ENCODE measurements at regions not wholly inside any gene's neighbourhood (a gene's known extent, or its start where the extent isn't known, plus 50 kb on each side); places are given as distances from the start of the nearest gene placed in this dataset.

DNA sequence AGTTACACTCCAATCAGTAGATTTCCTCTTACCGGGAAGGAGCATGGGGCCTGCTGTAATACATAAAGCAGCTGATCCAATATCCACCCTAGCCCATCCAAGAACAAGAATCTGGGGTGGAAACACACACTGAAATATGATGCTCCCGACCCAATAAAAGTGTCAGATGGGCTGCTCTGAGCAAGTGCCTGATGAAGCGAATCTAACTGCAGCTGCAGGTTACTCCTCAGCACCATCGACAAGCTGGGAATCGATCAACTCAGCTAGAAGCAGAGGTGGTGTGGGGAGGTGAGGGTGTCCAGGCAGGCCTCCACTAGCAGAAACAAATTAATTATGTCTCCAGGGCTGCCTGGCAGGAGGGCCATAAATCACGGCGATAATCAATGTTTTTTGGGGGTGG, 64.0 kb upstream of the WSCD2 start:
- intact Hi-C loops (cut with micrococcal nuclease), result no loop called here

More for the DNA sequence above, 64.0 kb upstream of the WSCD2 start:
- Histone ChIP-seq H4K91ac (ENCODE audit: insufficient read depth, low read depth, low read length) (no peak overlapping the region), H3K9ac (ENCODE audit: low read depth, low read length) (no peak overlapping the region), H3K14ac (replicated peaks; ENCODE audit: low read depth, low read length) (no peak overlapping the region), H3K56ac (ENCODE audit: extremely low read depth, insufficient read depth, low read length) (no peak overlapping the region), H2BK120ac (ENCODE audit: low read depth, low read length) (no peak overlapping the region), H3K36me3 (ENCODE audit: control insufficient read depth, insufficient read depth, low read length) (no peaks in the 10 kb centered on the region), H4K8ac (ENCODE audit: low read depth in 2 of 2, low read length in 2 of 2) (no peak overlapping the region), H3K4me1 (ENCODE audit: control insufficient read depth, insufficient read depth, low read length) (no peaks in the 10 kb centered on the region), H4K5ac (ENCODE audit: low read depth, low read length) (no peak overlapping the region), H4K20me1 (ENCODE audit: insufficient read depth, low read length) (no peaks in the 10 kb centered on the region), H3K9me3 (ENCODE audit: control insufficient read depth, insufficient read depth, low read length) (no peaks in the 10 kb centered on the region; the same call in 1 of the 2 replicates), H3K4me3 (ENCODE audit: insufficient read depth, low read depth, low read length) (no peak overlapping the region), H3K4ac (ENCODE audit: low read depth, low read length) (no peak overlapping the region), H2BK15ac (ENCODE audit: low read depth, low read length) (no peak overlapping the region), H3K27ac (ENCODE audit: insufficient read depth, low read length) (no peak overlapping the region), H3K23ac (ENCODE audit: low read depth, low read length) (no peak overlapping the region), H3K79me1 (ENCODE audit: low read depth in 1 of 2, low read length in 2 of 2) (no peaks in the 10 kb centered on the region), H2BK20ac (ENCODE audit: low read depth, low read length) (no peak overlapping the region), H2AFZ (replicated peaks; ENCODE audit: low read length, poor library complexity) (no peak overlapping the region), H3K4me2 (ENCODE audit: low read depth, low read length) (no peak overlapping the region), H2AK5ac (ENCODE audit: low read depth, low read length) (no peak overlapping the region), H2BK5ac (ENCODE audit: low read depth, low read length, poor library complexity, severe bottlenecking) (no peak overlapping the region), H3K27me3 (ENCODE audit: control insufficient read depth, insufficient read depth, low read length) (no peaks in the 10 kb centered on the region), H3K9me1 (ENCODE audit: insufficient read depth, low read length) (no peaks in the 10 kb centered on the region), H2AK9ac (replicated peaks; ENCODE audit: low read depth, low read length, poor library complexity) (no peak overlapping the region), H3K18ac (ENCODE audit: low read depth, low read length) (no peak overlapping the region)
- POLR2A ChIA-PET (ENCODE audit: unreplicated experiment), result no interaction called here
- no peak for DNase-seq
- TF ChIP-seq RAD21 (IDR thresholded peaks at IDR 0.05; ENCODE audit: low read length) (no peak), CHD1 (IDR thresholded peaks at IDR 0.05; ENCODE audit: low read depth, low read length) (no peak), SMC3 (IDR thresholded peaks at IDR 0.05; ENCODE audit: low read depth, low read length) (no peak), BHLHE40 (IDR thresholded peaks at IDR 0.05; ENCODE audit: low read depth, low read length) (no peak), RFX5 (IDR thresholded peaks at IDR 0.05; ENCODE audit: low read depth, low read length) (no peak), MAZ (IDR thresholded peaks at IDR 0.05; ENCODE audit: borderline replicate concordance, low read depth, low read length) (no peak), FOS (IDR thresholded peaks at IDR 0.05; ENCODE audit: low read depth, low read length) (no peak), ELK1 (IDR thresholded peaks at IDR 0.05; ENCODE audit: borderline replicate concordance, low read depth, low read length) (no peak), RCOR1 (IDR thresholded peaks at IDR 0.05; ENCODE audit: insufficient replicate concordance, low read length) (no peak), MAFK (IDR thresholded peaks at IDR 0.05; ENCODE audit: low read depth, low read length) (no peak), MXI1 (IDR thresholded peaks at IDR 0.05; ENCODE audit: borderline replicate concordance, low read depth, low read length) (no peak), CEBPB (IDR thresholded peaks at IDR 0.05; ENCODE audit: low read depth, low read length) (no peak)
- in situ Hi-C loops (cut with MboI; ENCODE audit: low sequenced_read_pairs) (no loop called here), dilution Hi-C loops (cut with HindIII; ENCODE audit: low sequenced_read_pairs, unreplicated experiment) (no loop called here)
- CTCF ChIA-PET, result no interaction called here
- ATAC-seq (ENCODE audit: low read depth), result no peak
- BruUV-seq (replicated peaks), result no TSS peak
- WGBS, 2 experiments (ENCODE audit: extremely low coverage in 2 of 2, insufficient read length in 1 of 2), result 40% methylated on average over 2 of the region's 7 CpGs; no CpG with 5 or more reads in 1 of the 2 experiments

All from IMR-90 (cell line).